ENCODE measurements at regions not wholly inside any gene's neighbourhood (a gene's known extent, or its start where the extent isn't known, plus 50 kb on each side); places are given as distances from the start of the nearest gene placed in this dataset.

- no peak for DNase-seq
These were observed 217.1 kb downstream of the CSNK2A3 start for GRCh38 chr11:11135820-11136476.

DNA sequence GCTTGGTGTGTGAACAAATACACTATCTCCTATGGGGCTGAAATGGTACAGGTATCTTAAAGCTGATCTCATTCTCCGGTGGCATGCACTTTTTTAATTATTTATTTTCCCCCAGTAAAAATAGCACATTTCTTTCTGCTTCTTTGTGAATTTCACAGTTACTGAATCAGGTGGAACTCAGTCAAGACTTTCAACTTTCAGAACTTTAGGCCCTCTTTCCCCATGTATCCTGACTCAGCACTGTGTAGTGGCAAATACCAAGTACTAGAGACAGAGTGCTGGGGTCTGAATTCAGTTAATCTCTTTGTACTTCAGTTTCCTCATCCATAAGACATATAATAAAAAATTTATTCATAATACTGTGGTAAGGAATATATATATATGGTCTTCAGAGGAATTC, 223.9 kb downstream of the CSNK2A3 start:
- no peak for DNase-seq

- DNase-seq, result no peak
These were observed 227.4 kb downstream of the CSNK2A3 start for GRCh38 chr11:11125618-11126017.

DNA sequence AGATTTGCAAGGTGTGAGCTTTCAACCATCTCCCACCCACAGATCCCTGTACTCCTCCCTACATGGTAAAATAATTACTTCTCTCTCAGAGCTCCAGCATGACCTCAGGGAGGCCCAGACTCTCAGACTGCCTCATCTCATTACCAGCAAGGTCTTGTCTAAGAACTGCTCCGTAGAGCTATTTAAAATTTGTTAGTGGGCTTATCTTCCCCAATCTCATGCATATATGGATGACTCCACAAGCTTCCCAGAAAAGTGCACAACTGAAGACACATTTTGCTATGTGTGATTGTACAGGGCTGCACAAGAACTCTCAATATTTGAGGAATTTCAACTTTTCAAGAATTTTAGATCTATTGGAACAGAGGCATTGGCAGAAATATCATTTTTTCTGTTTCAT, 230.3 kb downstream of the CSNK2A3 start:
- no peak for DNase-seq

- no peak for DNase-seq
These were observed 233.1 kb downstream of the CSNK2A3 start for GRCh38 chr11:11119917-11120316.

- no peak for DNase-seq
These were observed 235.3 kb downstream of the CSNK2A3 start for GRCh38 chr11:11117730-11118129.

- DNase-seq, result no peak
These were observed 237.6 kb downstream of the CSNK2A3 start for GRCh38 chr11:11115475-11115874.

DNA sequence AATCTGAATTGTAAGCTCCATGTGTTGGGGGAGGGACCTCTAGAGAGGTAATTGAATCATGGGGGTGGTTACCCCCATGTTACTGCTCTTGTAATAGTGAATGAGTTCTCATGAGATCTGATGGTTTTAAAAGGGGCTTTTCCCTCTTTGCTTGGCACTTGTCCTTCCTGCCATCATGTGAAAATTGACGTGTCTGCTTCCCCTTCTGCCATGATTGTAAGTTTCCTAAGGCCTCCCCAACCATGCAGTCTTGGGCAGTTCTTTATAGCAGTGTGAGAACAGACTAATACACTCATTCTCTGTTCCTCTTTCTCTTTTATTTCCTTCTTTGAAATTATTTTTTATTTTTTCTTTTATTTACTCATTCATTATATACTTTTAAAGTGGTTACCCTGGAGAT, 239.4 kb downstream of the CSNK2A3 start:
- no peak for DNase-seq

DNA sequence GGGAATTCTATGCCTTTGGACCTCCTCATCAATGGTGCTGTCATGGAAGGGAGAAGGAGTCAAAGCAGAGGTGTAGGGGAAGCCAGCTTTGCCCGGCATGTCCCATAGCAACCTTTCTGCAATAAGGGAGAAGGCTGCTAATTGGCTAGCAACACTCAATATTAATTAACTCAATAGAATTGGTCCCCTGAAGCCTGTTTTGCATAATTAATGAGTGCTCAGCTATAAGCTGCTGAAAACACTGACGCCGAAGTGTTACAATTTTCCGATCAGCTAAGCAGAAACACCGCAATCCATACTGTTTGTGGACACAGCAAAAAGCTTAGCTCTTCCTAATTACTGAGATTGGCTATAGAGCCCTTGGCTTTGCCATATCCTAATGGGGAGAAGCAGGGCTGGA, 245.0 kb downstream of the CSNK2A3 start:
- no peak for DNase-seq

DNA sequence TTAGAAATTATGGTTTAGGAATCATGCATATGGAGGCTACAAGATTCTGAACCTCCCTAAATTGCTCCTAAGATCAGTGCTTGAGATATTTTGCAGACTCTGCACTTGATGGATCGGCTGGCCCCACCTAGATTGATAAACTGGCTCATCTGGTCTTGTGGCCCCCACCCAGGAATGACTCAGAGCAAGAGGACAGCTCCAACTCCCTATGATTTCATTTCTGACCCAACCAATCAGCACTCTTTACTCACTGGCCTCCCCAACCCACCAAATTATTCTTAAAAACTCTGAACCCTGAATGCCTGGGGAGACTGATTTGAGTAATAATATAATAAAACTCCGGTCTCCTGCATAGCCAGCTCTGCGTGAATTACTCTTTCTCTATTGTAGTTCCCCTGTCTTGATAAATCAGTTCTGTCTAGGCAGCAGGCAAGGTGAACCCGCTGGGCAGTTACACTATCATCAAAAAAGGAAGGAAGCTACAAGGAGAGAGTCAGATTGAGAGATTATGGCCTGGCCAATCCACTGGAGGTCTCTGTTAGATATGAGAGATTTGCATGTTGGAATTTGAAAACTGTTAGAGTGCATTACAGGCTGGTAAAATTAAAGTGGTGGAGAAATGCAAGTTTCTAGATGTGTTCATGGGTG, 245.8 kb downstream of the CSNK2A3 start:
- DNase-seq, result no peak

DNA sequence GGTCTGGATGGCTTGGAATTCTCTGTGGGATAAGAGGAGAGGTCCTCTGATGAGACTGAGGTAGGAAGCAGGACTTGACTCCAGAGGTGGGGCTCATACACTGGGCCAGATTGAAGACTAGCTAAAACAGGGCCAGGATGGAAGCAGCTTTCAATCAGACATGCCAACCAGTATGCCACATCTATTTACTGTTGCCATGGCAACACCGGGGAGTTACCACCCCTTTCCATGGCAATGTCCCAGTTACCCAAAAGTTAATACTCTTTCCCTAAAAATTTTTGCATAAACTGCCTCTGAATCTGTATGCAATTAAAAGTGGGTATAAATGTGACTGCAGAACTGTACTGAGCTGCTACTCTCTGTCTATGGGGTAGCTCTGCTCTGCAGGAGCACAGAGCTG, 247.5 kb upstream of the ZBED5 start:
- no peak for DNase-seq

DNA sequence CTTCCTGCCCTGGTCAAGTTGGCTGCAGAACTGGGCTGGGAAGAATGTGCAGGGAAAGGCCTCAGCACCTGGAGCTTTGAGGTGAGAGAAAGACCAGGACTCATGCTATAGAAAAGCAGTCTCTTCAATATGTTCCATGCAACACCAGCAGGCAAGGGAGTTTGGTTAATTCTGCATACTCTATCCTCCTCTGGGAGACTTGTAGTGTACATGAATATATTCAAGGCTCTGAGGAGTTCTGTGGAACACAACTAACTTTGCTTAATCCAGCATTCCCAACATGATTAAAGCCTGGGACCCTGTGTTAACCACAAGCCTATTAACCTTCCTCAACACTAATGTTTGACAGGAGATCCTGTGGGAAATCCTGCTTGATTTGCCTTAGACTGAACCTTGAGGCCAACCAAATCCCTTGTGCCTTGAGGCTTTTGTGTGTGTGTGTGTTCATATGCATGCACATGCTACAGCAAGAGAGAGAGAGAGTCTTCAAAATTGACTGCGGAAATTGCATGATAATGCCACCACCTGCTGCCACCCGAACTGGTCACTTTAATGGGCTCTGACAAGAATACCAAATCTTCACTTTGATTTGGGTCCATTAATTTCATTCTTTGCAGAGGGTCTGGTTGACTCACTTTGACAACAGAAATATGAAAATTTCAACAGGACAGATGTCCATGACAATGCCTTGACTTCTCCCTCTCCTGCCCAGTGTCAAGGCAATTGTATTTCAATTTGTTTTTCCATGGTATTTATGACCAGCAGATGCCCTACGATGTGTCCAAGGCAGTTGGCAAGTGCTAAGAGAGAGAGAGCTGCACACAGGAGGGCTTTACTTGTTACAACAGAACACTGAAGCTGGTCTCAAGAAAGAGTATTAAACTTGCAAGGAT, 238.2 kb upstream of the ZBED5 start:
- DNase-seq, result no peak

DNA sequence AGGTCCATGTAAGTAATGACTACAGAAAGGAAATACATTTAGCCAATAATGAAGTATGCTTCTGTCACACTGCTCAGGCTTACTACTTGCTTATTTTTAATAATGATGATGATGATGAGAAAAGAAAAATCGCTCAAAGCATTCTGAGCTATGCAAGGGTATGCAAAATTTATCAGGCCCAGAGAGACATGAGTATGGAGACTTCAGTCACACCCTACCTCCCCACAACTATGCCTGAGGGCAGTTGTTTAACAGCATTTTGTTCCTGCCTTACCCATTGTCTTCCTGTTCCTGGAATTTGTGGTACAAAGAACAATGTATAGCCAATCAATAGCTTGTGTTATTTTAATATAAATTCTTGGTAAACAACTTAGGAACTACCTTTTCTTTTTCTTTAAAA, 232.6 kb upstream of the ZBED5 start:
- no peak for DNase-seq

- no peak for DNase-seq
These were observed 232.0 kb upstream of the ZBED5 start for GRCh38 chr11:11089805-11090204.

DNA sequence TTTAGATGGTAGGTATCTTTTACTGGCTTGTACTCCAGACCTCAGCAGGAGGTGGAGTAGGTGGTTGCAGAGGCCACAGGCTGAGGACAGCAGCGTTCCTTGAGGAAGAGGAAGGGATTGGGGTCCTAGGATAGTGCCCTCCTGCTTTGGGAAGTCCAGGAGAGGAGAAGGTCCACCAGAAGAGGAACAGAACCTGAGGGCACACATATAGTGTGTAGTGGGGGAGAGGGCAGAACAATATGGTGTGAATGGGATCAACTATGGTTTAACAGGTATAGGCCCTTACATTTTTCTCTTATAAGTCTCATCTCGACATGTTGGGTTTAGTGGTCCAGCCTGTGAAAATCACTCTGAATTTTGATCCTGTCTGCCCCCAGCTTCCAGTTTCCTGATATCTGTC, 229.1 kb upstream of the ZBED5 start:
- DNase-seq, result no peak

- no peak for DNase-seq
These were observed 227.7 kb upstream of the ZBED5 start for GRCh38 chr11:11085580-11085979.

DNA sequence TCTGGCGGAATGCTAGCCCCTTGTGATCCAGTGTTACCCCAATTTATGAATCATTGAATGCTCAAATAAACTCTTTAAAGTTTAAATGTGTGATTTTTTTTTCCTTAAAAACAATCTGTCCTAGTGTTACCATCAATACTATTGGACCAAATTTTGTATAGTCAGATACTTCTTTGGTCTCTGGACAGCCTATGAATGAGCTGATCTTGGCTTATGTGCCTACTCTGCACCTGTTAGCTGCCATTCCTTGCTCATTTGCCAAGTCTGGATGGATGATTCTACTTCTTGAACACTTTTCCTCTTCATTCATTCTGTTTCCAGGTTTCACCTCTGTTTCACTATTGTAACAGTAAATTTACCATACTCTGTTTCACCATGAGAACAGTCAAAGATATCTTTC, 226.5 kb upstream of the ZBED5 start:
- no peak for DNase-seq

- DNase-seq, result no peak
These were observed 225.6 kb upstream of the ZBED5 start for GRCh38 chr11:11083441-11083840.

DNA sequence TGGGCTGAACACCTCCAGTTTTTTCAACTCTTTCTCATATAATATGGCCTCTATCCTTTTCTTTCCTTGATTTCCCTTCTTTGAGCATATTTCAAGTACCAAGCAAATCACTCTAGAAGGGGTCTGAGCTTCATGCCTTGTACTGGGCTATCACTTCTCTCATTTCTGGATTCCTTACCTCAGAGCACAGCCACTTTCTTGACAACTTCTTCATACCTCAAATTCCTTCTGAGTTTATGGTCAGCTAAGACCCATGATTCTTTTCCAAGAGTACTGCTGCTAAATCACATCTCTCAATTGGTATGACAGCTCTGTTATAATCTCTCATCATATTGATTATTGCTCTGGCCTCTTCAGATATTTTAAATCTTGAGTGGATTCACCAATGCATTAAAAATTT, 224.8 kb upstream of the ZBED5 start:
- DNase-seq, result no peak

GRCh38 chr11:11081776-11082175, 223.9 kb upstream of the ZBED5 start:
- DNase-seq, result no peak

DNA sequence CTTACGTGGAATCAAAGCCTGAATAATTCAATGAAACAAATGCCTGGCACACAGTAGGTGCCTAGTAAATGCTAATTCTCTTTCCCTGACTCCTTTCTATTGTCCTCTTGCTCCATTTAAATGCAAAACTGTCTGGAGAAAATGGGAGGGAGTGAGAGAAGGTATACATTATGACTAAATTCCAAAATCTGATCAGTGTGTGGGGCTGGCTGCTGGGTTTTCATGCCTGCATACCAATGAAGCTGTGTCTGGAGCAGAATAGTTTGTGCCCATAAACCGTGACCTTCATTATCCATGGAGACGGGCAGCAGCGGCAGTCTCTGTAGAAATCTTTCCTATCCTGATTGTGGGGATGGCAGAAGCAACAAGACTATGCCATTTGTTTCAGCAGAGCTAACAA, 223.4 kb upstream of the ZBED5 start:
- no peak for DNase-seq

- DNase-seq, result no peak
These were observed 220.7 kb upstream of the ZBED5 start for GRCh38 chr11:11078344-11079086.

DNA sequence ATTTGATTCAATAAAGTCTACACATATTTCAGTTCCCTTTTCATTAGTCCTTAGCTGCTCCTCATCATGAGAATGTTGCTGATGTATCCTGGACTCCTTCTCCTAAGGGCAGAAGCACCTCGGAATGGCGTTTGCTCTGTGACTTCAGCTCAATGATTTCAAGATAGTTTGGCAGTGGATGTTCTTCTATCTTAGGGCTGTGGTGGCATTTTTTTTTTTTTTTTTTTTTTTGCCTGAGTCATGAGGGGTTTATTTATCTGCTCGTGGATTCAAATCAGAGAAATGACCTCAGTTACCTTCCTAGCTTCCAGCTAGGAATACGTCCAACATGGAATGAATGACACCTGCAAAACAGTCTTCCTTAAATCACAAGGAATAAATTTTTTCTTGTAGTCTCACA, 220.0 kb upstream of the ZBED5 start:
- DNase-seq, result no peak
